Stimulated activated naive CD8-positive, alpha-beta T cell treated with anti-CD3 and anti-CD28 coated beads, Interleukin-15, amount 100 ng/mL, for 72 hours (primary cell): ENCODE measurements at regions not wholly inside any gene's neighbourhood (a gene's known extent, or its start where the extent isn't known, plus 50 kb on each side); places are given as distances from the start of the nearest gene placed in this dataset.
"Not testable (repeated sequence)": the region's sequence is repeated elsewhere in the genome, so short reads cannot be mapped to it uniquely, and the experiment has no call there.

Source experiments
- ATAC-seq: fragments of 150-1000 bp; cut with Tn5 transposase; 2 replicates; pipeline ENCODE4 v1.10.0; 2021; ENCODE audit warnings: mild to moderate bottlenecking, moderate library complexity
- DNase-seq, 2 donors: peaks; one replicate each; pipeline ENCODE4 v3.0.0; 2021 to 2022
- H3K27ac Mint-ChIP-seq, 2 donors: one replicate each; pipeline ENCODE4 v1.8.0; 2022; ENCODE audit warnings: mild to moderate bottlenecking in 2 of 2, mixed read lengths in 2 of 2, moderate library complexity in 2 of 2
- H3K27me3 Mint-ChIP-seq: one replicate; pipeline ENCODE4 v1.8.0; 2022; ENCODE audit warnings: mixed read lengths
- H3K4me1 Mint-ChIP-seq: one replicate; pipeline ENCODE4 v1.8.0; 2022; ENCODE audit warnings: mild to moderate bottlenecking, mixed read lengths
- H3K4me3 Mint-ChIP-seq, 2 donors: one replicate each; pipeline ENCODE4 v1.8.0; 2022; ENCODE audit warnings: mild to moderate bottlenecking in 2 of 2, mixed read lengths in 2 of 2, moderate library complexity in 1 of 2
- H3K9me3 Mint-ChIP-seq, 2 donors: one replicate each; pipeline ENCODE4 v1.8.0; 2022; ENCODE audit warnings: mixed read lengths in 2 of 2

DNA sequence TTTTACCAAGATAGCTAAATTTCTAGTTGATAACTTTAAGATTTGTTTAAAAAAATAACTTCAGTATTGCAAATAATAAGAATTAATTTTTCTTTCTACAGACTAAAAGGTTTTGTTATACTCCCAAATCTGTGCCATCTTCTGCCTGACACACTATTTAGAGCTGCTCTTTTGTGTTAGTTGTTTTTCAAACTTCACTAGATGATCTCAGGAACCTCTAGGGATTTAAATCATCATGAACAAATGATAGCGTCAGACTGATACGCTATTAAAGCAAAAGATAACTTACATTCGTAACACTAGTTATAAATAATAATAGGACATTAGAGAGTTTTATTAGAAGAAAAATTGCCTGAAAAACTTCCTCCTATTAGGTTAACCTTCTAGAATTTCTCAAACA lies 243.1 kb upstream of the CXADR start:
- Mint-ChIP-seq H3K9me3 (peaks cover 0 to 10% of the 10 kb centered on the region in 2 donors), H3K4me1 (no peaks in the 10 kb centered on the region), H3K27ac (no peak overlapping the region), H3K4me3 (no peak overlapping the region), H3K27me3 (no peaks in the 10 kb centered on the region)
- no peak for DNase-seq
- ATAC-seq, result no peak

DNA sequence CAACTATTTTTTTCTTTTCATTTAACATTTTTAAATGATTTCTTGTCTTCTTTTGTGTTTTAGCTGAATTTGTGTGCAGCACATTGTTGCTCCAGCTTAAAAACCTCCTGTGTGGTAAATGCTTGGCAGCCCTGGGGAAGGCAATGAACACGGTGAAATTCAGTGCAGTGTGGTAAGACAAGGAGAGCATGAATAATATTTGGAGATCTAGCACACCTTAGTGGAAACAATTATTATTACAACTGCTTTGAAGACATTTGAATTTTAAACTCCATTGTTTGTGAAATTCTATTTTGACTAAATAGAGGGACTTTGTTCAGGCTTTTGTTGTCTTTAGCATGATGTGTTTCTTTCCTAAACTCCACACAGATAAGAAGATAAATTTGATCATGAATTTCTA lies 242.6 kb upstream of the CXADR start:
- Mint-ChIP-seq H3K27me3 (no peaks in the 10 kb centered on the region), H3K4me3 (no peak overlapping the region), H3K27ac (no peak overlapping the region), H3K9me3 (peaks cover 0 to 10% of the 10 kb centered on the region in 2 donors), H3K4me1 (no peaks in the 10 kb centered on the region)
- ATAC-seq (no peak), DNase-seq (no peak)

DNA sequence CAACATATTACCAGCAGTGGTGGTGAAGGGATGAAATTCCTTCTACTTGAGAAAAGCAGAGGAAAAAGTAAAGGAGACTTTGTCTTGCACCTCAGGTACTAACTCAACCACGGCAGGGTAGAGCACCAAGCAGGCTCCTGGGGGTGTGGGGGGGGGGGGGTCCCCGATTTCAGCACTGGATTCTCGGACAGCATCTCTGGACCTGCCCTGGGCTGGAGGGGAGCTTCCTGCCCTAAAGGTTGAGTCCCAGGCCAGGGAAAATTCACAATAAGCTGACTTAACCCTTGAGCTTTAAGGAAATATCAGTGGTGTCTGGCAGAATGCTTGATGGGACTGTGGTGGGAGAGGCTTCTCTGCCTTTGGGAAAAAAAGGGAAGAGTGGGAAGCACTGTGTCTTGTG lies 233.2 kb upstream of the CXADR start:
- H3K27me3 Mint-ChIP-seq, result no peaks in the 10 kb centered on the region
- no peaks in the 10 kb centered on the region for H3K4me1 Mint-ChIP-seq
- H3K9me3 Mint-ChIP-seq, result peaks cover 6 to 38% of the 10 kb centered on the region in 2 donors
- DNase-seq, result no peak
- no peak overlapping the region for H3K27ac Mint-ChIP-seq
- no peak overlapping the region for H3K4me3 Mint-ChIP-seq
- no peak for ATAC-seq

DNA sequence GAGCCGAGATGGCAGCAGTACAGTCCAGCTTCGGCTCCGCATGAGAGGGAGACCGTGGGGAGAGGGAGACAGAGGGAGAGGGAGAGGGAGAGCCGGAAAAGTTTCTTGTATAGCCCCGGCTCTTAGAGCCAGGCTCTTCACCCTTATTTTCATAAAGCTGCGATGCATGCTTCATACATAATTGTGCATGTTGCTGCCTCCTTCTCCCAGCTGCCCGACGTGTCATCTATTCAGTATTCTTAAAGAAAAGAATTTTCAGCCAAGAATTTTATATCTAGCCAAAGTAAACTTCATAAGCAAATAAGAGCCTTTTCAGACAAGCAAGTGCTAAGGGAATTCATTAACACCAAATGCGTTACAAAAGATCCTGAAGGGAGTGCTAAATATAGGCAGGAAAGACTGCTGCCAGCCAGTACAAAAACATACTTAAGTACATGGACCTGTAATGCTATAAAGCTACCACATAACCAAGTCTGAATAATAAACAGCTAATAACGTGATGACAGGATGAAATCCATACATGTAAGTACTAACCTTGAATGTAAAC lies 219.8 kb upstream of the CXADR start:
- H3K4me1 Mint-ChIP-seq, ATAC-seq, DNase-seq, H3K4me3 Mint-ChIP-seq, H3K27ac Mint-ChIP-seq, H3K27me3 Mint-ChIP-seq: not testable (repeated sequence)
- H3K9me3 Mint-ChIP-seq, result peaks cover 13 to 46% of the 10 kb centered on the region in 2 donors

DNA sequence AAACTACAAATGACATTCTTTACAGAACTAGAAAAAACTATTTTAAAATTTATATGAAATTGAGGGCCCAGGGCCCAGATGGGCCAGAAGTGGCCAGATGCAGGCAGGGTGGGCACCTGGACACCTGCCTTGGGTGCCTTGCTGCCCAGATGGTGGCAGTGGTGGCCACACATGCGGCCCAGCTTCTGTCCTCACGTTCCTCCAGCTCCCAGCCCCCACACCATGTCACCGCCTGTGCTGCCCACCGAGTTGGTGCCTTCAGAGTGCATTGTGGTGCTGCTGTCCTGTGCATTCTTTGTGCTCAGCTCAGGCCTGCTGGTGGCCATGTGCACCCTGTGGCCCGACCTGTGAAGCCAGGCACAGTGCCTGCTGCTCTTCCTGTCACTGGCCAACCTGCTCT lies 216.8 kb upstream of the CXADR start:
- Mint-ChIP-seq H3K9me3 (peaks cover 7 to 63% of the 10 kb centered on the region in 2 donors), H3K4me1 (no peaks in the 10 kb centered on the region), H3K27me3 (no peaks in the 10 kb centered on the region), H3K27ac (no peak overlapping the region), H3K4me3 (no peak overlapping the region)
- no peak for DNase-seq
- no peak for ATAC-seq

DNA sequence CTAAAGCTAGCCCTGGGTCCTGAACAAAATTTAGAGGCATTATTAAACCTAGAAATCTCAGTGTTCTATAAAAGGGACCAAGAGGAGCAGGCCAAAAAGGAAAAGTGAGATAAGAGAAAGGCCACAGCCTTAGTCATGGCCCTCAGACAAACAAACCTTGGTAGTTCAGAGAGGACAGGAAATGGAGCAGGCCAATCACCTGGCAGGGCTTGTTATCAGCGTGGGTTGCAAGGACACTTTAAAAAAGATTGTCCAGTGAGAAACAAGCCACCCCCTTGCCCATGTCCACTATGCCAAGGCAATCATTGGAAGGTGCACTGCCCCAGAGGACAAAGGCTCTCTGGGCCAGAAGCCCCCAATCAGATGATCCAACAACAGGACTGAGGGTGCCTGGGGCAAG lies 213.3 kb upstream of the CXADR start:
- H3K27ac Mint-ChIP-seq, H3K4me3 Mint-ChIP-seq: not testable (repeated sequence)
- H3K9me3 Mint-ChIP-seq, result peaks cover 2 to 59% of the 10 kb centered on the region in 2 donors

DNA sequence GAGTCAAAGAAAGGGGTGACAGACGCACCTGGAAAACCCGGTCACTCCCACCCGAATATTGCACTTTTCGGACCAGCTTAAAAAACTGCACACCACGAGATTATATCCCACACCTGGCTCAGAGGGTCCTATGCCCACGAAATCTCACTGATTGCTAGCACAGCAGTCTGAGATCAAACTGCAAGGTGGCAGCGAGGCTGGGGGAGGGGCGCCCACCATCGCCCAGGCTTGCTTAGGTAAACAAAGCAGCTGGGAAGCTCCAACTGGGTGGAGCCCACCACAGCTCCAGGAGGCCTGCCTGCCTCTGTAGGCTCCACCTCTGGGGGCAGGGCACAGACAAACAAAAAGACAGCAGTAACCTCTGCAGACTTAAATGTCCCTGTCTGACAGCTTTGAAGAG lies 185.1 kb upstream of the CXADR start:
- not testable (repeated sequence) for H3K4me1 Mint-ChIP-seq, ATAC-seq, H3K27me3 Mint-ChIP-seq, H3K4me3 Mint-ChIP-seq, DNase-seq, H3K27ac Mint-ChIP-seq
- peaks cover 10 to 21% of the 10 kb centered on the region in 2 donors for H3K9me3 Mint-ChIP-seq

More for the DNA sequence above, 213.3 kb upstream of the CXADR start:
- DNase-seq, H3K4me1 Mint-ChIP-seq, ATAC-seq, H3K27me3 Mint-ChIP-seq: not testable (repeated sequence)

DNA sequence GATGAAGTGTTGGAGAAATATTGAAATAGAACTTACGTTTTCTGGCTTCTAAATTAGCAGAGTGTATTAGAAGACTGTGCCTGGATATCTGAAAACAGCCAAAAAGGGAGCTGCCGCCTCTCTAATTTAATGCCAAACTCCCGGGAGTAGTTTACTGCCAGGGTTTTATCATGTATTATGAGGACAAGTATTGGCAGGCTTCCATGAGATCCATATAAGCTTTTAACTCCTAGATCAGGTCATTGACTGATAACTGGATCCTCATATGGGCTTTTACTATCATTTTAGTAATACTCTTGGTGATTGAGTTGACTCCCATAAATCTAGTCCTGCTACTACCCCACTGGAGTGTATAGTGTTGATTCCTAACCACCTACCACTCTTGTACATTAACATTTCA lies 178.4 kb upstream of the CXADR start:
- Mint-ChIP-seq H3K27me3 (no peaks in the 10 kb centered on the region), H3K9me3 (peaks cover 3 to 5% of the 10 kb centered on the region in 2 donors), H3K27ac (no peak overlapping the region), H3K4me3 (no peak overlapping the region), H3K4me1 (no peaks in the 10 kb centered on the region)
- ATAC-seq (no peak), DNase-seq (no peak)

DNA sequence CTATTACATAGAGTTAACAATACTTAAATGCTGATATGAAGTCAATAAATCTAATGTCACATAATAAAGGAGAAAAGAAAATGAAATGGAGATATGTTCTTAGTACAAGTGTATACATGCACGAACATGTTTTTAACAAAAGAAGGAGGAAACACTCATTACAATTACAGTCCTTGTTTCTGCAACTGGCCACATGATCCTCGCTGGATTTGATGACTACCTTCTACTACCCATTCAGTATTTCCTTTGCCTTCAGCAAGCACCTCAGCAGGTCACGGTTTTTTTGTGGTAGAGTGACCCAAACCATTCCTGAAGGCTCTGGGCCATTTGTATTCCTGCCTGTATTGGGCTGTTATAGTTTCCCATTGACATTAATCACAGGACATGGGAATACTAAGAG lies 172.8 kb upstream of the CXADR start:
- Mint-ChIP-seq H3K4me1 (no peaks in the 10 kb centered on the region), H3K27ac (no peak overlapping the region), H3K4me3 (no peak overlapping the region), H3K27me3 (no peaks in the 10 kb centered on the region), H3K9me3 (peaks cover 10 to 12% of the 10 kb centered on the region in 2 donors)
- ATAC-seq (no peak), DNase-seq (no peak)

DNA sequence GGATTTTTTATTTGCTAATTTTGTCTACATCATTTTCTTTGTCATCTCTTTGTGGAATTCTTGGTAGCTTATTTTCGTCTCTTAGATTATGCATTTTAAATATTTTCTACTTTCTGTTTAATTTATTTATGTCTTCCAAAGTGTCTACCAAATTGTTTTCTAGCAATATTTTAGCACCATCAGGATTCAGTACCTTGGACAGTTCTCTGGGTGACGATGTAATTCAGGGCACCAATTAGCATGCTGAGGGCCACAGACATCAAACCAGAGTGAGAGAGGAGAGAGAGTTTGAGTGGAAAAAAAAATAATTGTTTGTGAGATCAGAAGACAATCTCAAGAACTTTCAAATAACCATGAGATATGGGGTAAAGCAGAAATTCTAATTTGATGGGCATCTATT lies 169.8 kb upstream of the CXADR start:
- Mint-ChIP-seq H3K27me3 (no peaks in the 10 kb centered on the region), H3K27ac (no peak overlapping the region), H3K9me3 (peaks cover 10 to 12% of the 10 kb centered on the region in 2 donors), H3K4me1 (no peaks in the 10 kb centered on the region), H3K4me3 (no peak overlapping the region)
- DNase-seq, result no peak
- ATAC-seq, result no peak

DNA sequence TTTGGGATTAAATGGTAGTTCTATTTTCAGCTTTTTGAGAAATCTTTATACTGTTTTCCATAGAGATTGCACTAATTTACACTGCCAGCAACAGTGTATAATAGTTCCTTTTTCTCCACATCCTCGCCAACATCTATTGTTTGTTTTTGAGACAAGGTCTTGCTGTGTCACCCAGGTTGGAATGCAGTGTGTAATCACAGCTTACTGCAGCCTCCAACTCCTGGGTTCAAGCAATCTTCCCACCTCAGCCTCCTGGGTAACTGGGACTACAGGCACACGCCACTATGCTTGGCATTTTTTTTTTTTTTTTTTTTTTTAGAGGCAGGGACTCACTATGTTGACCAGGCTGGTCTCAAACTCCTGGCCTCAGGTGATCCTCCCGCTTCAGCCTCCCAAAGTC lies 164.5 kb upstream of the CXADR start:
- ATAC-seq (no peak), DNase-seq (no peak)
- peaks cover 6 to 12% of the 10 kb centered on the region in 2 donors for H3K9me3 Mint-ChIP-seq
- no peak overlapping the region for H3K27ac Mint-ChIP-seq
- no peak overlapping the region for H3K4me3 Mint-ChIP-seq
- no peaks in the 10 kb centered on the region for H3K4me1 Mint-ChIP-seq
- H3K27me3 Mint-ChIP-seq, result peaks cover 31% of the 10 kb centered on the region

DNA sequence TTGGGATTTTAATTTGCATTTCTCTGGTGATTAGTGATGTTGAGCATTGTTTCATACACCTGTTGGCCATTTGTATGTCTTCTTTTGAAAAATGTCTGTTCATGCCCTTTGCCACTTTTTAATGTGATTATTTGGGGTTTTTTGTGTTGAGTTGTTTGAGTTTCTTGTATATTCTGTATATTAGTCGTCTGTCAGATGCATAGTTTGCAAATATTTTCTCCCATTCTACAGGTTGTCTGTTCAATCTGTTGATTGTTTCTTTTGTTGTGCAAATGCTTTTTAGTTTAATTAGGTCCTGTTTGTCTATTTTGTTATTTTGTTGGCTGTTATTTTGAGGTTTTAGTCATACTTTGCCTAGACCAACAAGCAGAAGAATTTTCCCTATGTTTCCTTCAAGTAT lies 164.0 kb upstream of the CXADR start:
- peaks cover 31% of the 10 kb centered on the region for H3K27me3 Mint-ChIP-seq
- DNase-seq (no peak), ATAC-seq (no peak)
- H3K27ac Mint-ChIP-seq, result no peak overlapping the region
- H3K4me1 Mint-ChIP-seq, result no peaks in the 10 kb centered on the region
- peaks cover under 1 to 8% of the 10 kb centered on the region in 2 donors for H3K9me3 Mint-ChIP-seq
- H3K4me3 Mint-ChIP-seq, result no peak overlapping the region

DNA sequence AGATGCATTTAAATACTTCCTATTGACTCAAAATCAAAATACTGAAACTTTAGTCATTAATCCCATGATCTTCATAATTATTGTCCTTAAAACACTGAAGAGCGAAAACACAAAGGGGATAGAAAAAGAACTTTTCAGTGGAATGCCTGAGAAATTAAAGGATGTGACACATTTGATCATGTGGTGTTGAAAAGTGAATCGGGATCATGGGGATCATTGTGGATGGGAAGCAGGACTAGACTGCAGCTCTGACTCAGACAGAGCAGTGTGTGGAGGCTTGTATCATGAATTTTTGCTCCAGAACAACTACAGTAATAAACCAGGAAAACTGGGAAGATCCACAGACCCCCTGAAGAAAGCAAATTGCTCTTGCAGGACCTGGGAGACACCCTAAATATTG lies 161.1 kb upstream of the CXADR start:
- no peak for DNase-seq
- no peak overlapping the region for H3K27ac Mint-ChIP-seq
- H3K4me3 Mint-ChIP-seq, result no peak overlapping the region
- H3K4me1 Mint-ChIP-seq, result no peaks in the 10 kb centered on the region
- peaks cover 0 to 8% of the 10 kb centered on the region in 2 donors for H3K9me3 Mint-ChIP-seq
- peaks cover 31% of the 10 kb centered on the region for H3K27me3 Mint-ChIP-seq
- no peak for ATAC-seq

DNA sequence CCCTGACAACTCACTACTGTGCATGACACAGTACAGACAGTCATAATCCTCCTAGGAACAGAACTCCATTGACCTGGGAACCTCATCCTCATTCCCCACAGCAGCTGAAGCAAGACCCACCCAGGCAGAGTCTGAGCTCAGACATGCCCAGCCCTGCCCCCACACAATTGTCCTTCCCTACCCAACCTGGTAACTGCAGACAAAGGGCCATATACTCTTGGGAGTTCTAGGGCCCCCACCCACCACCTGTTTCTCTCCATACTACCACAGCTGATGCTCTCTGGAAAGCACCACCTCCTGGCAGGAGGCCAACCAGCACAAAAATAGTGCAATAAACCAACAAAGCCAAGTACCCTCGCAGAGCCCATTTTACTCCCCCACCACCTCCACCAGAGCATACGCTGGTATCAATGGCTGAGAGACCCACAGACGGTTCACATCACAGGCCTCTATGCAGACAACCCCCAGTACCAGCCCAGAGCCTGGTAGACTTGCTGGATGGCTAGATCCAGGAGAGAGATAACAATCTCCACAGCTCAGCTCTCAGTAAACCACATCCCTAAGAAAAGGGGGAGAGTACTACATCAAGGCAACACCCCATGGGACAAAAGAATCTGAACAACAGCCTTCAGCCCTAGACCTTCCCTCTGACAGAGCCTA lies 159.7 kb upstream of the CXADR start:
- no peak overlapping the region for H3K4me3 Mint-ChIP-seq
- peaks cover 0 to 8% of the 10 kb centered on the region in 2 donors for H3K9me3 Mint-ChIP-seq
- H3K27ac Mint-ChIP-seq, result no peak overlapping the region

DNA sequence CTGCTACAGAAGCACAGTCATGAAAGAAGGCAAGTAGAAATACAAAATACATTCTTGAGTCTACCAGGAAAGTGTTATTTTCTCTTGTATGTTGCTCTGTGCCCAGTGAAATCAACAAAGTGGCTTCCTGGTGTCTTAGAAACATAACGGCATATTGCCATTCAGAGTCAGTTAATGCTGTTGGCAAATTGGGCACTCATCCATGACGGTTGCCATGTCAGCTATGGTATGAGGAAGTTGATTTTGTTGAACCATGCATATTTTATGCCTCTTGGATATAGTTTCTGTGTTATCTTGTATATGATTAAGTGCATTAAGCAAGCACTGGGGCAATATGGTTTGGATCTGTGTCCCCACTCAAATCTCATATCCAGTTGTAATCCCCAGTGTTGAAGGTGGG lies 153.1 kb upstream of the CXADR start:
- Mint-ChIP-seq H3K27me3 (peaks cover 7% of the 10 kb centered on the region), H3K9me3 (peaks cover 0 to under 1% of the 10 kb centered on the region in 2 donors), H3K27ac (no peak overlapping the region), H3K4me1 (no peaks in the 10 kb centered on the region), H3K4me3 (no peak overlapping the region)
- no peak for ATAC-seq
- DNase-seq, result no peak

More for the DNA sequence above, 159.7 kb upstream of the CXADR start:
- DNase-seq, result no peak
- no peak for ATAC-seq
- Mint-ChIP-seq H3K4me1 (no peaks in the 10 kb centered on the region), H3K27me3 (peaks cover 31% of the 10 kb centered on the region)

DNA sequence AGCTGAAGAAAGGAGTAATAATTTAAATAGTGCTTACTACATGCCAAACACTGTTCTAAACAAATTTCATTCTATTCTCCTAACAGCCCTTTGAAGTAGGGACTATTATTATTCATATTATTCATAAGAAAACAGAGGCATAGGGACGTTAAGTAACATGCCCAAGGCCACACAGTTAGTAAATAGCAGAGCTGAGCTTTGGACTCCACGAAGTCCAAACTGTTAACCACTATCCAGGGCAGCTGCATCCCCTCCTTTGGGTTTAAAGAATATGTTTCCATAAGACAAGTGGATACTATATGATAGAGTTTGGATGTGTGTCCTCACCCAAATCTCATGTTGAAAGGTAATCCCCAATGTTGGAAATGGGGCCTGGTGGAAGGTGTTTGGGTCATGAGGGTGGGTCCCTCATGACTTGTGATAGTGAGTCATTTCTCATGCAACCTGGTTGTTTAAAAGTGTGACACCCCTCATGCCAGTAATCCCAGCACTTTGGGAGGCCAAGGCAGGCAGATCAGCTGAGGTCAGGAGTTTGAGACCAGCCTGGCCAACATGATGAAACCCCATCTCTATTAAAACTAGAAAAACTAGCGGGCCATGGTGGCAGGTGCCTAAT lies 144.0 kb upstream of the CXADR start:
- Mint-ChIP-seq H3K27ac (no peak overlapping the region), H3K4me1 (no peaks in the 10 kb centered on the region), H3K4me3 (no peak overlapping the region), H3K9me3 (peaks cover 0 to 6% of the 10 kb centered on the region in 2 donors), H3K27me3 (peaks cover 12% of the 10 kb centered on the region)
- ATAC-seq, result no peak
- no peak for DNase-seq
